Liver (tissue), 8 donors: ENCODE measurements at regions not wholly inside any gene's neighbourhood (a gene's known extent, or its start where the extent isn't known, plus 50 kb on each side); places are given as distances from the start of the nearest gene placed in this dataset.

Experiments used
- DNase-seq: peaks from one replicate; pipeline ENCODE4 v3.0.0-alpha.2; 2017; ENCODE audit warnings: low spot score
- H3K27ac ChIP-seq, 2 donors: one replicate each; pipeline ENCODE4 v1.7.0; 2013; ENCODE audit warnings: inconsistent platforms in 2 of 2, low read length in 2 of 2, control low read depth in 1 of 2, low read depth in 1 of 2, mild to moderate bottlenecking in 1 of 2
- H3K27me3 ChIP-seq, 4 donors: one replicate each; pipeline versions ENCODE4 v1.6.1 to v1.7.0; 2013; ENCODE audit warnings: low read length in 3 of 4, inconsistent platforms in 1 of 4, mild to moderate bottlenecking in 1 of 4, moderate library complexity in 1 of 4; ENCODE audit not compliant: control insufficient read depth in 4 of 4, insufficient read depth in 4 of 4
- H3K36me3 ChIP-seq, 4 donors: one replicate each; pipeline versions ENCODE4 v1.6.1 to v1.7.0; 2013; ENCODE audit warnings: low read length in 3 of 4, mild to moderate bottlenecking in 3 of 4, low read depth in 1 of 4, moderate library complexity in 1 of 4; ENCODE audit not compliant: control insufficient read depth in 4 of 4, insufficient read depth in 3 of 4
- H3K4me1 ChIP-seq, 4 donors: one replicate each; pipeline versions ENCODE4 v1.6.1 to v1.7.0; 2013; ENCODE audit warnings: low read length in 3 of 4, mild to moderate bottlenecking in 3 of 4, moderate library complexity in 1 of 4; ENCODE audit not compliant: control insufficient read depth in 4 of 4, insufficient read depth in 4 of 4
- H3K4me3 ChIP-seq, 3 donors: one replicate each; pipeline versions ENCODE4 v1.6.1 to v1.7.0; 2013; ENCODE audit warnings: low read length in 3 of 3, control low read depth in 1 of 3, low read depth in 1 of 3, mild to moderate bottlenecking in 1 of 3
- H3K9ac ChIP-seq, 2 donors: one replicate each; pipeline ENCODE4 v1.7.0; 2013; ENCODE audit warnings: low read length in 2 of 2, mild to moderate bottlenecking in 2 of 2, moderate library complexity in 2 of 2, control low read depth in 1 of 2, low read depth in 1 of 2
- H3K9me3 ChIP-seq, 4 donors: one replicate each; pipeline versions ENCODE4 v1.6.1 to v1.7.0; 2013; ENCODE audit warnings: low read length in 3 of 4; ENCODE audit not compliant: control insufficient read depth in 4 of 4
- ATF3 ChIP-seq: IDR thresholded peaks from 2 replicates; pipeline ENCODE4 v1.6.1; 2016; ENCODE audit warnings: antibody characterized with exemption
- CTCF ChIP-seq: fragments of 150-350 bp; IDR thresholded peaks from 2 replicates; pipeline ENCODE4 v1.5.1; 2017; ENCODE audit warnings: improper control_type of control experiment, low read depth, low read length; ENCODE audit not compliant: missing input control
- EGR1 ChIP-seq, 2 donors: IDR thresholded peaks; 2 replicates each; pipeline ENCODE4 v1.6.1; 2016 to 2018; ENCODE audit warnings: antibody characterized with exemption in 2 of 2, low read depth in 2 of 2
- FOXA1 ChIP-seq: IDR thresholded peaks from 2 replicates; pipeline ENCODE4 v1.6.1; 2016; ENCODE audit warnings: antibody characterized with exemption
- FOXA2 ChIP-seq: IDR thresholded peaks from 2 replicates; pipeline ENCODE4 v1.6.1; 2016; ENCODE audit warnings: antibody characterized with exemption
- GABPA ChIP-seq, 2 donors: IDR thresholded peaks in 1 of 2; conservative IDR thresholded peaks in 1 of 2; 2 replicates each; pipeline ENCODE4 v1.6.1; 2016; ENCODE audit warnings: antibody characterized with exemption in 2 of 2, mild to moderate bottlenecking in 1 of 2, moderate library complexity in 1 of 2
- HNF4A ChIP-seq, 2 donors: conservative IDR thresholded peaks; 2 replicates each; pipeline ENCODE4 v1.6.1; 2016; ENCODE audit warnings: antibody characterized with exemption in 2 of 2, mild to moderate bottlenecking in 2 of 2
- HNF4G ChIP-seq: IDR thresholded peaks from 2 replicates; pipeline ENCODE4 v1.6.1; 2016; ENCODE audit warnings: antibody characterized with exemption
- JUND ChIP-seq, 2 donors: IDR thresholded peaks; 2 replicates each; pipeline ENCODE4 v1.6.1; 2016; ENCODE audit warnings: antibody characterized with exemption in 2 of 2
- NR2F2 ChIP-seq: IDR thresholded peaks from 2 replicates; pipeline ENCODE4 v1.6.1; 2016; ENCODE audit warnings: antibody characterized with exemption
- RAD21 ChIP-seq, 2 donors: IDR thresholded peaks; 2 replicates each; pipeline ENCODE4 v1.6.1; 2016; ENCODE audit warnings: antibody characterized with exemption in 2 of 2, mild to moderate bottlenecking in 2 of 2
- REST ChIP-seq: IDR thresholded peaks from 2 replicates; pipeline ENCODE4 v1.6.1; 2016; ENCODE audit warnings: antibody characterized with exemption, mild to moderate bottlenecking
- RXRA ChIP-seq, 2 donors: IDR thresholded peaks; 2 replicates each; pipeline ENCODE4 v1.6.1; 2017 to 2018; ENCODE audit warnings: antibody characterized with exemption in 2 of 2, mild to moderate bottlenecking in 1 of 2
- SP1 ChIP-seq: IDR thresholded peaks from 2 replicates; pipeline ENCODE4 v1.6.1; 2018; ENCODE audit warnings: antibody characterized with exemption, mild to moderate bottlenecking
- TAF1 ChIP-seq: conservative IDR thresholded peaks from 2 replicates; pipeline ENCODE4 v1.6.1; 2016; ENCODE audit warnings: antibody characterized with exemption, mild to moderate bottlenecking
- YY1 ChIP-seq: IDR thresholded peaks from 2 replicates; pipeline ENCODE4 v1.6.1; 2016; ENCODE audit warnings: antibody characterized with exemption, mild to moderate bottlenecking
- WGBS: extraction: QIAGEN DNeasy Blood & Tissue Kit; methylation state at CpG from one replicate; pipeline ENCODE4 v1.1.7; 2013; 5-methylcytosine and 5-hydroxymethylcytosine counted together
- TF ChIP-seq, protein P1 (sequence below): IDR thresholded peaks from 2 replicates; pipeline ENCODE4 v1.6.1; 2016; ENCODE audit warnings: antibody characterized with exemption
- TF ChIP-seq, protein P2 (sequence below): IDR thresholded peaks from 2 replicates; pipeline ENCODE4 v1.6.1; 2016; ENCODE audit warnings: antibody characterized with exemption
- donor health status: healthy.
- donor health status: healthy.
- donor health status: healthy.
- donor health status: healthy.
- donor health status: healthy.

GRCh38 chr2:205865905-205866441 is 183.7 kb downstream of the NRP2 start:
- Histone ChIP-seq H3K27me3 (no peaks in the 10 kb centered on the region), H3K4me1 (no peaks in the 10 kb centered on the region), H3K36me3 (no peaks in the 10 kb centered on the region), H3K9me3 (no peaks in the 10 kb centered on the region), H3K9ac (no peak overlapping the region), H3K27ac (no peak overlapping the region), H3K4me3 (no peak overlapping the region)
- no peak for DNase-seq
- TF ChIP-seq HNF4A (conservative IDR thresholded peaks at IDR 0.05): no peak
- no peak for TF ChIP-seq CTCF
- no peak for TF ChIP-seq TAF1
- TF ChIP-seq FOXA1: no peak
- no peak for TF ChIP-seq GABPA (IDR thresholded peaks at IDR 0.05 in 1 of 2, conservative IDR thresholded peaks at IDR 0.05 in 1 of 2)
- no peak for TF ChIP-seq REST
- no peak for TF ChIP-seq NR2F2
- no peak for TF ChIP-seq YY1
- no peak for TF ChIP-seq RXRA (IDR thresholded peaks at IDR 0.05)
- TF ChIP-seq ATF3: no peak
- no peak for TF ChIP-seq EGR1 (IDR thresholded peaks at IDR 0.05; ENCODE audit: low read depth in 2 of 2)
- TF ChIP-seq SP1: no peak
- TF ChIP-seq, protein P1, sequence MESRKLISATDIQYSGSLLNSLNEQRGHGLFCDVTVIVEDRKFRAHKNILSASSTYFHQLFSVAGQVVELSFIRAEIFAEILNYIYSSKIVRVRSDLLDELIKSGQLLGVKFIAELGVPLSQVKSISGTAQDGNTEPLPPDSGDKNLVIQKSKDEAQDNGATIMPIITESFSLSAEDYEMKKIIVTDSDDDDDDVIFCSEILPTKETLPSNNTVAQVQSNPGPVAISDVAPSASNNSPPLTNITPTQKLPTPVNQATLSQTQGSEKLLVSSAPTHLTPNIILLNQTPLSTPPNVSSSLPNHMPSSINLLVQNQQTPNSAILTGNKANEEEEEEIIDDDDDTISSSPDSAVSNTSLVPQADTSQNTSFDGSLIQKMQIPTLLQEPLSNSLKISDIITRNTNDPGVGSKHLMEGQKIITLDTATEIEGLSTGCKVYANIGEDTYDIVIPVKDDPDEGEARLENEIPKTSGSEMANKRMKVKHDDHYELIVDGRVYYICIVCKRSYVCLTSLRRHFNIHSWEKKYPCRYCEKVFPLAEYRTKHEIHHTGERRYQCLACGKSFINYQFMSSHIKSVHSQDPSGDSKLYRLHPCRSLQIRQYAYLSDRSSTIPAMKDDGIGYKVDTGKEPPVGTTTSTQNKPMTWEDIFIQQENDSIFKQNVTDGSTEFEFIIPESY: no peak
- TF ChIP-seq, protein P2, sequence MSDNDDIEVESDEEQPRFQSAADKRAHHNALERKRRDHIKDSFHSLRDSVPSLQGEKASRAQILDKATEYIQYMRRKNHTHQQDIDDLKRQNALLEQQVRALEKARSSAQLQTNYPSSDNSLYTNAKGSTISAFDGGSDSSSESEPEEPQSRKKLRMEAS: no peak
- no peak for TF ChIP-seq RAD21 (IDR thresholded peaks at IDR 0.05)
- TF ChIP-seq FOXA2: no peak
- TF ChIP-seq JUND (IDR thresholded peaks at IDR 0.05): no peak
- WGBS: 77% methylated on average over 7 of the region's 7 CpGs

DNA sequence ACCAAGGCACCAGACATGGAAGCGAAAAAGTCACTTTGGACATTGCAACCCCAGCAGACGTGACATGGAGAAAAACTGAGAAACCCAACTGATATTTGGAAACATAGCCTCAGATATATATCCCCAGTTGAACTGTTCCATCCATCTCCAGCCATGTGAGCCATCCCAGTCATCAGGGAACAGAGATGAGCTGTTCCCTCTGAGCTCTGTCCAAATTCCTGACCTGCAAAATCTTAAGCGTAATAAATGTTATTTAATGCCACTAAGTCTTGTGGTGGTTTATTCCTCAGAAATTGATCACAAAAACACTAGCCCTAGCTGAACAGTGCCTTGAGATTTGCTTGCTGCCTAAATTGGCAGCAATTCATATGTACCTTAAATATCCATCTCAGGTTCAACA is 182.8 kb downstream of the NRP2 start:
- 93% methylated on average over 3 of the region's 3 CpGs for WGBS
- no peak for DNase-seq
- no peaks in the 10 kb centered on the region for H3K4me1 ChIP-seq
- H3K27ac ChIP-seq: no peak overlapping the region
- no peaks in the 10 kb centered on the region for H3K9me3 ChIP-seq
- no peaks in the 10 kb centered on the region for H3K36me3 ChIP-seq
- no peaks in the 10 kb centered on the region for H3K27me3 ChIP-seq
- H3K4me3 ChIP-seq: no peak overlapping the region
- no peak overlapping the region for H3K9ac ChIP-seq
- no peak for TF ChIP-seq GABPA (IDR thresholded peaks at IDR 0.05 in 1 of 2, conservative IDR thresholded peaks at IDR 0.05 in 1 of 2)
- TF ChIP-seq REST: no peak
- no peak for TF ChIP-seq HNF4G
- TF ChIP-seq, protein P2: no peak
- TF ChIP-seq CTCF: no peak
- no peak for TF ChIP-seq RXRA (IDR thresholded peaks at IDR 0.05)
- TF ChIP-seq FOXA2: no peak
- TF ChIP-seq RAD21 (IDR thresholded peaks at IDR 0.05): no peak
- TF ChIP-seq EGR1 (IDR thresholded peaks at IDR 0.05; ENCODE audit: low read depth in 2 of 2): no peak
- TF ChIP-seq YY1: no peak
- no peak for TF ChIP-seq HNF4A (conservative IDR thresholded peaks at IDR 0.05)
- TF ChIP-seq SP1: no peak
